Peyer's patch (tissue), 4 donors: ENCODE measurements at regions not wholly inside any gene's neighbourhood (a gene's known extent, or its start where the extent isn't known, plus 50 kb on each side); places are given as distances from the start of the nearest gene placed in this dataset.

Experiments used
- DNase-seq, 3 donors: peaks; one replicate each; pipeline ENCODE4 v3.0.0-alpha.2; 2017 to 2019
- H3K27ac ChIP-seq, 4 donors: fragments of 200-600 bp; sonication (generic); one replicate each; pipeline ENCODE4 v1.5.1; 2016 to 2019
- H3K27me3 ChIP-seq, 2 donors: fragments of 200-600 bp; sonication (generic); one replicate each; pipeline ENCODE4 v1.5.1; 2019
- H3K36me3 ChIP-seq, 3 donors: fragments of 200-600 bp; sonication (generic); one replicate each; pipeline ENCODE4 v1.5.1; 2016 to 2019
- H3K4me1 ChIP-seq, 4 donors: fragments of 200-600 bp; sonication (generic); one replicate each; pipeline ENCODE4 v1.5.1; 2016 to 2019
- H3K4me3 ChIP-seq, 4 donors: fragments of 200-600 bp; sonication (generic); 1 replicate in 3 of 4; 2 replicates in 1 of 4; pipeline ENCODE4 v1.5.1; 2016 to 2019; ENCODE audit warnings: mild to moderate bottlenecking in 1 of 4
- H3K9me3 ChIP-seq, 4 donors: fragments of 200-600 bp; sonication (generic); one replicate each; pipeline ENCODE4 v1.5.1; 2016 to 2019; ENCODE audit warnings: mild to moderate bottlenecking in 1 of 4
- CTCF ChIP-seq, 6 experiments: fragments of 450-650 bp in 4 of 6; fragments of 200-600 bp in 2 of 6; sonication (generic) in 1 of 6; IDR thresholded peaks; one replicate each; pipeline ENCODE4 v1.5.1; 2017 to 2019; ENCODE audit warnings: antibody characterized with exemption in 6 of 6, mild to moderate bottlenecking in 3 of 6, moderate library complexity in 1 of 6
- POLR2A ChIP-seq, 2 donors: fragments of 450-650 bp; IDR thresholded peaks; one replicate each; pipeline ENCODE4 v1.5.1; 2017; ENCODE audit warnings: antibody characterized with exemption in 2 of 2, mild to moderate bottlenecking in 2 of 2, moderate library complexity in 2 of 2

GRCh38 chr5:164962329-164962961 is 1457.0 kb downstream of the MAT2B start:
- no peak overlapping the region for H3K27ac ChIP-seq
- no peaks in the 10 kb centered on the region for H3K9me3 ChIP-seq
- no peak for TF ChIP-seq CTCF (IDR thresholded peaks at IDR 0.05)
- no peak for DNase-seq
- H3K4me3 ChIP-seq, result no peak overlapping the region
- H3K27me3 ChIP-seq, result no peaks in the 10 kb centered on the region
- no peaks in the 10 kb centered on the region for H3K4me1 ChIP-seq
- no peaks in the 10 kb centered on the region for H3K36me3 ChIP-seq

GRCh38 chr5:164966611-164967010 is 1461.2 kb downstream of the MAT2B start:
- Histone ChIP-seq H3K36me3 (no peaks in the 10 kb centered on the region), H3K27me3 (no peaks in the 10 kb centered on the region), H3K4me1 (no peaks in the 10 kb centered on the region), H3K4me3 (no peak overlapping the region), H3K9me3 (no peaks in the 10 kb centered on the region), H3K27ac (no peak overlapping the region)
- no peak for DNase-seq
- TF ChIP-seq CTCF (IDR thresholded peaks at IDR 0.05) (no peak), POLR2A (IDR thresholded peaks at IDR 0.05) (no peak)

- no peak for DNase-seq
- H3K4me1 ChIP-seq, result no peaks in the 10 kb centered on the region
- no peaks in the 10 kb centered on the region for H3K9me3 ChIP-seq
- H3K27me3 ChIP-seq, result no peaks in the 10 kb centered on the region
- no peaks in the 10 kb centered on the region for H3K36me3 ChIP-seq
- H3K27ac ChIP-seq, result no peak overlapping the region
- H3K4me3 ChIP-seq, result no peak overlapping the region
- no peak for TF ChIP-seq POLR2A (IDR thresholded peaks at IDR 0.05)
- peak in 1 of 6 experiments; percentile 5 for TF ChIP-seq CTCF (IDR thresholded peaks at IDR 0.05)
Observed at GRCh38 chr5:164967354-164967753, 1461.9 kb downstream of the MAT2B start.

GRCh38 chr5:164972973-164973372 is 1467.6 kb downstream of the MAT2B start:
- H3K36me3 ChIP-seq, result no peaks in the 10 kb centered on the region
- DNase-seq, result no peak
- no peaks in the 10 kb centered on the region for H3K9me3 ChIP-seq
- TF ChIP-seq POLR2A (IDR thresholded peaks at IDR 0.05) (no peak), CTCF (IDR thresholded peaks at IDR 0.05) (no peak)
- H3K27ac ChIP-seq, result no peak overlapping the region
- H3K4me1 ChIP-seq, result no peaks in the 10 kb centered on the region
- no peak overlapping the region for H3K4me3 ChIP-seq
- H3K27me3 ChIP-seq, result no peaks in the 10 kb centered on the region

GRCh38 chr5:164975986-164976385 is 1470.6 kb downstream of the MAT2B start:
- DNase-seq, result no peak
- no peak for TF ChIP-seq POLR2A (IDR thresholded peaks at IDR 0.05)
- peak in 1 of 6 experiments; percentile 1 for TF ChIP-seq CTCF (IDR thresholded peaks at IDR 0.05)
- no peak overlapping the region for H3K4me3 ChIP-seq
- H3K36me3 ChIP-seq, result no peaks in the 10 kb centered on the region
- H3K9me3 ChIP-seq, result no peaks in the 10 kb centered on the region
- H3K27me3 ChIP-seq, result no peaks in the 10 kb centered on the region
- no peaks in the 10 kb centered on the region for H3K4me1 ChIP-seq
- no peak overlapping the region for H3K27ac ChIP-seq

GRCh38 chr5:164980480-164980879 is 1475.1 kb downstream of the MAT2B start:
- H3K4me1 ChIP-seq, result no peaks in the 10 kb centered on the region
- H3K9me3 ChIP-seq, result no peaks in the 10 kb centered on the region
- H3K4me3 ChIP-seq, result no peak overlapping the region
- no peak for DNase-seq
- H3K27me3 ChIP-seq, result no peaks in the 10 kb centered on the region
- TF ChIP-seq CTCF (IDR thresholded peaks at IDR 0.05) (no peak), POLR2A (IDR thresholded peaks at IDR 0.05) (no peak)
- H3K36me3 ChIP-seq, result no peaks in the 10 kb centered on the region
- H3K27ac ChIP-seq, result no peak overlapping the region
